SK-N-MC (cell line): ENCODE measurements at regions not wholly inside any gene's neighbourhood (a gene's known extent, or its start where the extent isn't known, plus 50 kb on each side); places are given as distances from the start of the nearest gene placed in this dataset.

Experiments
- EZH2 ChIP-seq: fragments of 200-600 bp; sonication (generic); IDR thresholded peaks from one replicate; pipeline ENCODE4 v1.6.1; 2017; ENCODE audit warnings: antibody characterized with exemption
- POLR2AphosphoS5 ChIP-seq: IDR thresholded peaks from 2 replicates; pipeline ENCODE4 v1.6.1; 2012; ENCODE audit warnings: mild to moderate bottlenecking, low read depth, low read length, borderline replicate concordance

- TF ChIP-seq POLR2AphosphoS5: no peak
- TF ChIP-seq EZH2: no peak
Measured at GRCh38 chr7:125195156-125195555, 265.5 kb upstream of the POT1 start.
